ENCODE measurements at regions not wholly inside any gene's neighbourhood (a gene's known extent, or its start where the extent isn't known, plus 50 kb on each side); places are given as distances from the start of the nearest gene placed in this dataset.

DNA sequence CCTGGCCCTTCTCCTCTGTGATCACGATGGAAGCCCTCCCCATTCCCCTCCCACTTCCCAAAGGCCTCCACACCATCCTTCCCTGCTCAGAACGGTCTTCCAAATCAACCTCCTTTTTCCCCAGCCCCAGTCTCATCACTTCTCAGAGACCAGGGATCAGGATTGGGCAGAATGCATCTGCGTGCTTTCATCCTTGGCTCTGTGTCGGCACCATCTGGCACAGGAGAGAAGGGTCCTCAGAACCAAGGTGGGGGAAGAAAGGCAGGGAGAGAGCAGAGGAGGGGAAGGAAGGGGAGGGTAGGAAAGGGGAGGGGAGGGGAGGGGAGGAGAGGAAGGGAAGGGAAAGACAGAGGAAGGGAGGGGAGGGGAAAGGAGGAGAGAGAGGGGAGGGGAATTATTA lies 52.4 kb upstream of the FICD start:
- POLR2A ChIA-PET (ENCODE audit: low non-redundant PET): no interaction called here

DNA sequence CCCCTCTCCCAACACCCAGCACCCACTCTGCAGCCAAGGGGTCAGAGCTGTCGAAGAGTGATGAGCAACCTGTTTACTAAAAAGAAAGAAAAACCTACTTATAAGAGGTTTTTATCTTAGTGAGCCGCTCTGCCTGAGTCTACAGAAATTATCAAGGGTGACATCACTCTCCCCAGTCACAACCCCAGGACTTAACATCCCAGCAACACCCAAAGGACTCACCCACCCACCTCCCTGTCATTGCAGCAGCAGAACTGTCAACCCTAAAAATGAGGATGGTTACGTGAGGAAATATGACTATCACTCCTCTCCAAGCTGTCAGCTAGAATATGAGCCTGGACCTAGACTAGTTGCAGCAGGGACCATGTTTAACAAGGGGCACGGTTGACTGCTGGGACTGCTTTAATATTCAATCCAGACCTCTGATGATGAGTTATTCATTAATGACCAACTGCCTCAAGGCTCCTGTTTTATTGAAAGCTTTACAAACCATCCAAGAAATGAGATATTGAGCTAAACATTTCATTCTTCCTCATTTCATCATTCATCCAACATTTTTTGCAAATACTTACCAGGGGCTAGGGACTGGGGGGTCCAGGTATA lies 53.9 kb upstream of the FICD start:
- no peaks in the 10 kb centered on the region for H3K4me1 ChIP-seq (ENCODE audit: insufficient read depth, low read length, poor library complexity, severe bottlenecking)
- ChIA-PET CTCF (no interaction called here), POLR2A (ENCODE audit: low non-redundant PET) (no interaction called here)
- intact Hi-C loops (cut with micrococcal nuclease; ENCODE audit: unreplicated experiment): loop anchor here (10.0 kb wide), 1 partner anchor 546 kb away; no protein-coding TSS in a partner anchor
- H3K9me3 ChIP-seq (ENCODE audit: low read depth, low read length, poor library complexity, severe bottlenecking): no peaks in the 10 kb centered on the region
- H3K4me3 ChIP-seq (ENCODE audit: low read depth, low read length, poor library complexity, severe bottlenecking): no peak overlapping the region
- H3K27ac ChIP-seq (ENCODE audit: low read depth, low read length, poor library complexity, severe bottlenecking): no peak overlapping the region
- no peak for DNase-seq (ENCODE audit: low spot score)
- peaks cover 65% of the 10 kb centered on the region for H3K27me3 ChIP-seq (replicated peaks; ENCODE audit: insufficient read depth, low read depth, low read length, poor library complexity)
- BruUV-seq (replicated peaks): no TSS peak
- TF ChIP-seq, protein P1, sequence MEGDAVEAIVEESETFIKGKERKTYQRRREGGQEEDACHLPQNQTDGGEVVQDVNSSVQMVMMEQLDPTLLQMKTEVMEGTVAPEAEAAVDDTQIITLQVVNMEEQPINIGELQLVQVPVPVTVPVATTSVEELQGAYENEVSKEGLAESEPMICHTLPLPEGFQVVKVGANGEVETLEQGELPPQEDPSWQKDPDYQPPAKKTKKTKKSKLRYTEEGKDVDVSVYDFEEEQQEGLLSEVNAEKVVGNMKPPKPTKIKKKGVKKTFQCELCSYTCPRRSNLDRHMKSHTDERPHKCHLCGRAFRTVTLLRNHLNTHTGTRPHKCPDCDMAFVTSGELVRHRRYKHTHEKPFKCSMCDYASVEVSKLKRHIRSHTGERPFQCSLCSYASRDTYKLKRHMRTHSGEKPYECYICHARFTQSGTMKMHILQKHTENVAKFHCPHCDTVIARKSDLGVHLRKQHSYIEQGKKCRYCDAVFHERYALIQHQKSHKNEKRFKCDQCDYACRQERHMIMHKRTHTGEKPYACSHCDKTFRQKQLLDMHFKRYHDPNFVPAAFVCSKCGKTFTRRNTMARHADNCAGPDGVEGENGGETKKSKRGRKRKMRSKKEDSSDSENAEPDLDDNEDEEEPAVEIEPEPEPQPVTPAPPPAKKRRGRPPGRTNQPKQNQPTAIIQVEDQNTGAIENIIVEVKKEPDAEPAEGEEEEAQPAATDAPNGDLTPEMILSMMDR (conservative IDR thresholded peaks at IDR 0.05; ENCODE audit: low read depth, low read length): no peak
- no peak for TF ChIP-seq EZH2 (IDR thresholded peaks at IDR 0.05; ENCODE audit: borderline replicate concordance, low read depth, low read length, poor library complexity, severe bottlenecking)
- H3K36me3 ChIP-seq (ENCODE audit: insufficient read depth, low read length, poor library complexity, severe bottlenecking): no peaks in the 10 kb centered on the region

More for the DNA sequence above, 52.4 kb upstream of the FICD start:
- TF ChIP-seq, protein P1 (conservative IDR thresholded peaks at IDR 0.05; ENCODE audit: low read depth, low read length): no peak
- TF ChIP-seq EZH2 (IDR thresholded peaks at IDR 0.05; ENCODE audit: borderline replicate concordance, low read depth, low read length, poor library complexity, severe bottlenecking): no peak
- no peak overlapping the region for H3K4me3 ChIP-seq (ENCODE audit: low read depth, low read length, poor library complexity, severe bottlenecking)
- no peak overlapping the region for H3K27ac ChIP-seq (ENCODE audit: low read depth, low read length, poor library complexity, severe bottlenecking)
- H3K9me3 ChIP-seq (ENCODE audit: low read depth, low read length, poor library complexity, severe bottlenecking): no peaks in the 10 kb centered on the region
- H3K36me3 ChIP-seq (ENCODE audit: insufficient read depth, low read length, poor library complexity, severe bottlenecking): no peaks in the 10 kb centered on the region
- CTCF ChIA-PET: no interaction called here
- no peaks in the 10 kb centered on the region for H3K4me1 ChIP-seq (ENCODE audit: insufficient read depth, low read length, poor library complexity, severe bottlenecking)
- H3K27me3 ChIP-seq (replicated peaks; ENCODE audit: insufficient read depth, low read depth, low read length, poor library complexity): peaks cover 65% of the 10 kb centered on the region
- BruUV-seq (replicated peaks): no TSS peak
- intact Hi-C loops (cut with micrococcal nuclease; ENCODE audit: unreplicated experiment): loop anchor here (10.0 kb wide), 1 partner anchor 548 kb away; no protein-coding TSS in a partner anchor
- DNase-seq (ENCODE audit: low spot score): no peak

DNA sequence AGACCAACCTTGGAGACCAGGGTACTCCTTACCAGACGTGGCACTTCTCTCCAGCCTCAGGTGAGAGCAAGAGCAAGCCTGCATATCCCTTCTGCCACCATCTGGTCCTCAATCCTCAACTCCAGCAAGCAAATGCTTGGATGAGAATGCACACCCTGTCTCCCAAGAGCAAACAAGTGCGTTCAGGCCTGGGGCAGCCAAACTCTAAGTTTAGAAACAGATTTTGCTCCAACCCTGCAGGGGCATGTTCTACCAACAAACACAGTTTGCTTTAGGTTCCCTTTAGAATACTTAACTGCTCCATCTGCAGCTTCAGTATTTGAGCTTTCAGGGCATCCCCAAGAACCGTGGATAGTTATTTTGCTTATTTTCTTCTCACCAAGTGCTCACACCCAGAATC lies 55.9 kb upstream of the FICD start:
- intact Hi-C loops (cut with micrococcal nuclease; ENCODE audit: unreplicated experiment): loop anchor here (5.0 to 10.0 kb wide), 5 partner anchors 124 to 392 kb away; partner anchors contain the start of genes CMKLR1 and WSCD2
- no TSS peak for BruUV-seq (replicated peaks)

More for the DNA sequence above, 55.9 kb upstream of the FICD start:
- Histone ChIP-seq H3K4me1 (ENCODE audit: insufficient read depth, low read length, poor library complexity, severe bottlenecking) (no peaks in the 10 kb centered on the region), H3K27me3 (replicated peaks; ENCODE audit: insufficient read depth, low read depth, low read length, poor library complexity) (peaks cover 53% of the 10 kb centered on the region), H3K9me3 (ENCODE audit: low read depth, low read length, poor library complexity, severe bottlenecking) (no peaks in the 10 kb centered on the region), H3K27ac (ENCODE audit: low read depth, low read length, poor library complexity, severe bottlenecking) (no peak overlapping the region), H3K4me3 (ENCODE audit: low read depth, low read length, poor library complexity, severe bottlenecking) (no peak overlapping the region), H3K36me3 (ENCODE audit: insufficient read depth, low read length, poor library complexity, severe bottlenecking) (no peaks in the 10 kb centered on the region)
- POLR2A ChIA-PET (ENCODE audit: low non-redundant PET): no interaction called here
- CTCF ChIA-PET: no interaction called here
- TF ChIP-seq, protein P1 (conservative IDR thresholded peaks at IDR 0.05; ENCODE audit: low read depth, low read length): no peak
- no peak for TF ChIP-seq EZH2 (IDR thresholded peaks at IDR 0.05; ENCODE audit: borderline replicate concordance, low read depth, low read length, poor library complexity, severe bottlenecking)
- DNase-seq (ENCODE audit: low spot score): no peak
